ENCODE measurements at regions not wholly inside any gene's neighbourhood (a gene's known extent, or its start where the extent isn't known, plus 50 kb on each side); places are given as distances from the start of the nearest gene placed in this dataset.
"Not testable (repeated sequence)": the region's sequence is repeated elsewhere in the genome, so short reads cannot be mapped to it uniquely, and the experiment has no call there.

GRCh38 chr13:83162493-83162892 lies 719.8 kb downstream of the SLITRK1 start:
- no peak for FAIRE-seq
- Histone ChIP-seq H3K9me3 (ENCODE audit: control insufficient read depth in 2 of 2, insufficient read depth in 1 of 2, low read depth in 1 of 2, low read length in 1 of 2) (no peaks in the 10 kb centered on the region), H3K36me3 (ENCODE audit: control insufficient read depth in 3 of 3, insufficient read depth in 2 of 3, low read depth in 1 of 3, low read length in 3 of 3) (no peaks in the 10 kb centered on the region), H3K4me3 (ENCODE audit: low read depth in 1 of 3, low read length in 3 of 3) (no peak overlapping the region), H3K27me3 (ENCODE audit: control insufficient read depth in 3 of 3, insufficient read depth in 3 of 3, low read length in 3 of 3) (no peaks in the 10 kb centered on the region), H3K27ac (ENCODE audit: low read depth in 1 of 3, low read length in 2 of 3) (no peak overlapping the region), H3K4me1 (ENCODE audit: control insufficient read depth in 3 of 3, insufficient read depth in 2 of 3, low read depth in 1 of 3, low read length in 2 of 3) (no peaks in the 10 kb centered on the region)
- DNase-seq, result no peak
- 40 to 50% (median 43%) methylated on average over 2 of the region's 2 CpGs for WGBS, 3 donors

DNA sequence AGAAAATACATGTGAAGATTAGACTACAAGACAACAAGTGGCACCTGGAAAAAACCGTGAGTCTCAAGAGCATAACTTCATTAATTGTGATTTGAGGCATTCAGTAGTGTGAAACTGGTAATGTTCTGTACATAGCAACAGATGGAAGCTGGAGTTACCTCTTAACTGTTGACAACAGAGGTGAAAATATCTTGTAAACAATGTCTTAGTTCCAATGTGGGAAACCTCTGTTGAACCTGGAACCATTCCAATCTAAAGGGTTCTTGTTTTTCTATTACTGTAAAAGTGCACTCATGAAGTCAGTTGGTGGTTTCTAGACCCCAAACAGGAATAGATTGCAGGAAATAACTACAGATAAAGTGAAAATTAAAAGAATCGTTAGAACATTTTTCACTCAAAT lies 728.4 kb downstream of the SLITRK1 start:
- DNase-seq, result no peak
- Histone ChIP-seq H3K36me3 (ENCODE audit: control insufficient read depth in 3 of 3, insufficient read depth in 2 of 3, low read depth in 1 of 3, low read length in 3 of 3) (no peaks in the 10 kb centered on the region), H3K27ac (ENCODE audit: low read depth in 1 of 3, low read length in 2 of 3) (no peak overlapping the region), H3K9me3 (ENCODE audit: control insufficient read depth in 2 of 2, insufficient read depth in 1 of 2, low read depth in 1 of 2, low read length in 1 of 2) (no peaks in the 10 kb centered on the region), H3K27me3 (ENCODE audit: control insufficient read depth in 3 of 3, insufficient read depth in 3 of 3, low read length in 3 of 3) (no peaks in the 10 kb centered on the region), H3K4me3 (ENCODE audit: low read depth in 1 of 3, low read length in 3 of 3) (no peak overlapping the region), H3K4me1 (ENCODE audit: control insufficient read depth in 3 of 3, insufficient read depth in 2 of 3, low read depth in 1 of 3, low read length in 2 of 3) (no peaks in the 10 kb centered on the region)
- 39 to 55% (median 46%) methylated on average over 2 of the region's 2 CpGs for WGBS, 3 donors
- no peak for FAIRE-seq

- FAIRE-seq (no peak), DNase-seq (no peak)
- Histone ChIP-seq H3K36me3 (ENCODE audit: control insufficient read depth in 3 of 3, insufficient read depth in 2 of 3, low read depth in 1 of 3, low read length in 3 of 3) (no peaks in the 10 kb centered on the region), H3K27ac (ENCODE audit: low read depth in 1 of 3, low read length in 2 of 3) (no peak overlapping the region), H3K4me3 (ENCODE audit: low read depth in 1 of 3, low read length in 3 of 3) (no peak overlapping the region), H3K27me3 (ENCODE audit: control insufficient read depth in 3 of 3, insufficient read depth in 3 of 3, low read length in 3 of 3) (no peaks in the 10 kb centered on the region), H3K4me1 (ENCODE audit: control insufficient read depth in 3 of 3, insufficient read depth in 2 of 3, low read depth in 1 of 3, low read length in 2 of 3) (no peaks in the 10 kb centered on the region), H3K9me3 (ENCODE audit: control insufficient read depth in 2 of 2, insufficient read depth in 1 of 2, low read depth in 1 of 2, low read length in 1 of 2) (no peaks in the 10 kb centered on the region)
- WGBS, 3 donors, result 89 to 93% (median 91%) methylated on average over 1 of the region's 1 CpG
These were observed 731.0 kb downstream of the SLITRK1 start for GRCh38 chr13:83151308-83151660.

GRCh38 chr13:83150616-83151307 lies 731.5 kb downstream of the SLITRK1 start:
- 77 to 83% (median 78%) methylated on average over 7 of the region's 7 CpGs for WGBS, 3 donors
- no peak for DNase-seq
- H3K36me3 ChIP-seq (ENCODE audit: control insufficient read depth in 3 of 3, insufficient read depth in 2 of 3, low read depth in 1 of 3, low read length in 3 of 3), result no peaks in the 10 kb centered on the region
- no peaks in the 10 kb centered on the region for H3K27me3 ChIP-seq (ENCODE audit: control insufficient read depth in 3 of 3, insufficient read depth in 3 of 3, low read length in 3 of 3)
- no peak for FAIRE-seq
- no peak overlapping the region for H3K4me3 ChIP-seq (ENCODE audit: low read depth in 1 of 3, low read length in 3 of 3)
- no peak overlapping the region for H3K27ac ChIP-seq (ENCODE audit: low read depth in 1 of 3, low read length in 2 of 3)
- H3K9me3 ChIP-seq (ENCODE audit: control insufficient read depth in 2 of 2, insufficient read depth in 1 of 2, low read depth in 1 of 2, low read length in 1 of 2), result no peaks in the 10 kb centered on the region
- H3K4me1 ChIP-seq (ENCODE audit: control insufficient read depth in 3 of 3, insufficient read depth in 2 of 3, low read depth in 1 of 3, low read length in 2 of 3), result no peaks in the 10 kb centered on the region

GRCh38 chr13:83136660-83137059 lies 745.6 kb downstream of the SLITRK1 start:
- Histone ChIP-seq H3K27ac (ENCODE audit: low read depth in 1 of 3, low read length in 2 of 3) (no peak overlapping the region), H3K9me3 (ENCODE audit: control insufficient read depth in 2 of 2, insufficient read depth in 1 of 2, low read depth in 1 of 2, low read length in 1 of 2) (no peaks in the 10 kb centered on the region), H3K4me3 (ENCODE audit: low read depth in 1 of 3, low read length in 3 of 3) (no peak overlapping the region), H3K27me3 (ENCODE audit: control insufficient read depth in 3 of 3, insufficient read depth in 3 of 3, low read length in 3 of 3) (no peaks in the 10 kb centered on the region), H3K36me3 (ENCODE audit: control insufficient read depth in 3 of 3, insufficient read depth in 2 of 3, low read depth in 1 of 3, low read length in 3 of 3) (no peaks in the 10 kb centered on the region), H3K4me1 (ENCODE audit: control insufficient read depth in 3 of 3, insufficient read depth in 2 of 3, low read depth in 1 of 3, low read length in 2 of 3) (no peaks in the 10 kb centered on the region)
- DNase-seq (no peak), FAIRE-seq (no peak)
- WGBS, 3 donors, result 89 to 92% (median 91%) methylated on average over 17 of the region's 17 CpGs

DNA sequence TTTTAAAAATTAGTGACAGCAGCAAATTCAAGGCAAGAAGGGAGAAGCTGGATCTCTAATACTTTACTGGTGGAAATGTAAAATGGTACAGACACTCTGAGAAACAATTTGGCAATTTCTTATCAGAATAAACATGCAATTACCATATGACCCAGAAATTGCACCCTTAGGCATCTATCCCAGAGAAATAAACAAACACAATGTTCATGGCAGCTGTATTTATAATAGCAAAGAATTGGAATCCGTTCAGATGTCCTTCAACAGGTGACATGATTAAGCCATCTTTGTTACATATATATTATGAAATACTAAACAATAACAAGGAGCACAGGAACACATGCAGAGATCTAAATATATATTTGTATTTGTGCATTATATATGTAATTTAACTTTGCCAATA lies 756.5 kb downstream of the SLITRK1 start:
- no peaks in the 10 kb centered on the region for H3K4me1 ChIP-seq (ENCODE audit: control insufficient read depth in 3 of 3, insufficient read depth in 2 of 3, low read depth in 1 of 3, low read length in 2 of 3)
- no peaks in the 10 kb centered on the region for H3K27me3 ChIP-seq (ENCODE audit: control insufficient read depth in 3 of 3, insufficient read depth in 3 of 3, low read length in 3 of 3)
- DNase-seq (no peak), FAIRE-seq (no peak)
- no peaks in the 10 kb centered on the region for H3K36me3 ChIP-seq (ENCODE audit: control insufficient read depth in 3 of 3, insufficient read depth in 2 of 3, low read depth in 1 of 3, low read length in 3 of 3)
- 0% methylated on average over 1 of the region's 1 CpG for WGBS, 3 donors
- no peaks in the 10 kb centered on the region for H3K9me3 ChIP-seq (ENCODE audit: control insufficient read depth in 2 of 2, insufficient read depth in 1 of 2, low read depth in 1 of 2, low read length in 1 of 2)
- no peak overlapping the region for H3K4me3 ChIP-seq (ENCODE audit: low read depth in 1 of 3, low read length in 3 of 3)
- H3K27ac ChIP-seq (ENCODE audit: low read depth in 1 of 3, low read length in 2 of 3), result no peak overlapping the region

DNA sequence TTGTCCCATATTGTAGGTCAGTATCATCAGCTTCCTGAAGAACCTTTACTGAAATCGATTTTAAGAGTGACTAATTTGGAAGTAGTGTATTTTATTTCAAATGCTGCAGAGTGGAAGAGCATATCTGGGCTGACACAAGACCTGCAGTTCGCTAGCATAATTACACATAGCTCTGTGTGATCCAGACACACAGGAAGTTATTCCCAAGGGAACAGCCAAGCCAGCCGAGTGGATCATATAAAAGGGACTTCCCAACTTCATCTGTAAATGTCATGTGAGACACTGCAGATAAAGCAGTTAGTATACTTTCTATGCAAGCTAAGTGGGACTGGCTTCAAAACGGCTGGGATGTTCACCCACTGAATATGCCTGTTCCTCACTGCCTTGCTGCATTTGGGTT lies 760.4 kb downstream of the SLITRK1 start:
- no peak for FAIRE-seq
- no peak overlapping the region for H3K4me3 ChIP-seq (ENCODE audit: low read depth in 1 of 3, low read length in 3 of 3)
- H3K27me3 ChIP-seq (ENCODE audit: control insufficient read depth in 3 of 3, insufficient read depth in 3 of 3, low read length in 3 of 3), result no peaks in the 10 kb centered on the region
- H3K36me3 ChIP-seq (ENCODE audit: control insufficient read depth in 3 of 3, insufficient read depth in 2 of 3, low read depth in 1 of 3, low read length in 3 of 3), result no peaks in the 10 kb centered on the region
- H3K4me1 ChIP-seq (ENCODE audit: control insufficient read depth in 3 of 3, insufficient read depth in 2 of 3, low read depth in 1 of 3, low read length in 2 of 3), result no peaks in the 10 kb centered on the region
- DNase-seq, result no peak
- H3K27ac ChIP-seq (ENCODE audit: low read depth in 1 of 3, low read length in 2 of 3), result no peak overlapping the region
- 47 to 64% (median 59%) methylated on average over 4 of the region's 4 CpGs for WGBS, 3 donors
- no peaks in the 10 kb centered on the region for H3K9me3 ChIP-seq (ENCODE audit: control insufficient read depth in 2 of 2, insufficient read depth in 1 of 2, low read depth in 1 of 2, low read length in 1 of 2)

GRCh38 chr13:83117046-83117445 lies 765.2 kb downstream of the SLITRK1 start:
- no peak overlapping the region for H3K4me3 ChIP-seq (ENCODE audit: low read depth in 1 of 3, low read length in 3 of 3)
- H3K36me3 ChIP-seq (ENCODE audit: control insufficient read depth in 3 of 3, insufficient read depth in 2 of 3, low read depth in 1 of 3, low read length in 3 of 3), result no peaks in the 10 kb centered on the region
- FAIRE-seq (no peak), DNase-seq (no peak)
- no peak overlapping the region for H3K27ac ChIP-seq (ENCODE audit: low read depth in 1 of 3, low read length in 2 of 3)
- H3K4me1 ChIP-seq (ENCODE audit: control insufficient read depth in 3 of 3, insufficient read depth in 2 of 3, low read depth in 1 of 3, low read length in 2 of 3), result no peaks in the 10 kb centered on the region
- WGBS, 3 donors, result 44 to 66% (median 60%) methylated on average over 4 of the region's 4 CpGs
- H3K9me3 ChIP-seq (ENCODE audit: control insufficient read depth in 2 of 2, insufficient read depth in 1 of 2, low read depth in 1 of 2, low read length in 1 of 2), result no peaks in the 10 kb centered on the region
- H3K27me3 ChIP-seq (ENCODE audit: control insufficient read depth in 3 of 3, insufficient read depth in 3 of 3, low read length in 3 of 3), result no peaks in the 10 kb centered on the region

DNA sequence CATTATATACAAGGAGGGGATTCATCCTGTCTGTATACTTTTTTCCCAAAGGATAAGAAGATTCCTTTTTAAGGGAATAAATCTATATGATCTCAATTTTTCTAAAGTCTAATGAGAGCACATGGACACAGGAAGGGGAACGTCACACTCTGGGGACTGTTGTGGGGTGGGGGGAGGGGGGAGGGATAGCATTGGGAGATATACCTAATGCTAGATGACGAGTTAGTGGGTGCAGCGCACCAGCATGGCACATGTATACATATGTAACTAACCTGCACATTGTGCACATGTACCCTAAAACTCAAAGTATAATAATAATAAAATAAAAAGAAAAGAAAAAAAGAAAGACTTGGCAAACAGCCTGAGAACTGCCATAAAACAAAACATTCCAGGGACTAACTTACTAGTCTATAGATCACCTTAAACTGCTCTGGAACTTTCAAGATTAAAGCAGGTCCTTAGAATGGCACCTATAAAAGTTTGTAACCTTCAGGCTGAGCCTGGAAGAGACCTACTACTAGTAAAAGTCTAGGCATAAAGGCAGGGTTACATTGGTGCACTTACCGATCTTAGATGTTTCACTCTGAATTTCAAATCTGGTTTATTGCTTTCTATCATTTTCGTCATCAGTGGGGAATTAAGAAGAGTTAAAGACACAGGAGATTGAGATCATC lies 780.6 kb downstream of the SLITRK1 start:
- not testable (repeated sequence) for DNase-seq; H3K9me3 ChIP-seq (ENCODE audit: control insufficient read depth in 2 of 2, insufficient read depth in 1 of 2, low read depth in 1 of 2, low read length in 1 of 2); H3K36me3 ChIP-seq (ENCODE audit: control insufficient read depth in 3 of 3, insufficient read depth in 2 of 3, low read depth in 1 of 3, low read length in 3 of 3); H3K4me1 ChIP-seq (ENCODE audit: control insufficient read depth in 3 of 3, insufficient read depth in 2 of 3, low read depth in 1 of 3, low read length in 2 of 3); H3K4me3 ChIP-seq (ENCODE audit: low read depth in 1 of 3, low read length in 3 of 3); H3K27me3 ChIP-seq (ENCODE audit: control insufficient read depth in 3 of 3, insufficient read depth in 3 of 3, low read length in 3 of 3); FAIRE-seq; H3K27ac ChIP-seq (ENCODE audit: low read depth in 1 of 3, low read length in 2 of 3)
- WGBS, 3 donors, result 76 to 82% (median 81%) methylated on average over 3 of the region's 5 CpGs

All from small intestine (tissue), 7 donors.